Thymus (tissue), 11 donors: ENCODE measurements at regions not wholly inside any gene's neighbourhood (a gene's known extent, or its start where the extent isn't known, plus 50 kb on each side); places are given as distances from the start of the nearest gene placed in this dataset.

Source experiments
- DNase-seq, 9 donors: peaks; one replicate each; pipeline ENCODE4 v3.0.0-alpha.2; 2013; ENCODE audit warnings: low spot score in 9 of 9, low read depth in 6 of 9, missing footprints in 1 of 9
- H3K27ac ChIP-seq, 2 donors: one replicate each; pipeline ENCODE4 v1.5.1; 2013; ENCODE audit warnings: control low read depth in 1 of 2, low read depth in 1 of 2, low read length in 1 of 2, mild to moderate bottlenecking in 1 of 2, moderate library complexity in 1 of 2
- H3K27me3 ChIP-seq, 2 donors: one replicate each; pipeline ENCODE4 v1.5.1; 2013; ENCODE audit warnings: low read length in 1 of 2; ENCODE audit not compliant: control insufficient read depth in 2 of 2, insufficient read depth in 1 of 2
- H3K36me3 ChIP-seq, 2 donors: one replicate each; pipeline ENCODE4 v1.5.1; 2013; ENCODE audit warnings: low read length in 1 of 2, mild to moderate bottlenecking in 1 of 2, moderate library complexity in 1 of 2; ENCODE audit not compliant: control insufficient read depth in 2 of 2, insufficient read depth in 2 of 2
- H3K4me1 ChIP-seq, 2 donors: one replicate each; pipeline ENCODE4 v1.5.1; 2013; ENCODE audit warnings: low read length in 2 of 2; ENCODE audit not compliant: control insufficient read depth in 2 of 2, insufficient read depth in 2 of 2
- H3K4me3 ChIP-seq, 2 donors: one replicate each; pipeline ENCODE4 v1.5.1; 2013; ENCODE audit warnings: low read length in 2 of 2, control low read depth in 1 of 2, mild to moderate bottlenecking in 1 of 2
- H3K9me3 ChIP-seq, 2 donors: one replicate each; pipeline ENCODE4 v1.5.1; 2013; ENCODE audit warnings: low read length in 1 of 2, mild to moderate bottlenecking in 1 of 2; ENCODE audit not compliant: control insufficient read depth in 2 of 2, insufficient read depth in 1 of 2
- WGBS: extraction: QIAGEN DNeasy Blood & Tissue Kit; methylation state at CpG from one replicate; pipeline ENCODE4 v1.1.7; 2013; 5-methylcytosine and 5-hydroxymethylcytosine counted together
- donor health status: healthy.

DNA sequence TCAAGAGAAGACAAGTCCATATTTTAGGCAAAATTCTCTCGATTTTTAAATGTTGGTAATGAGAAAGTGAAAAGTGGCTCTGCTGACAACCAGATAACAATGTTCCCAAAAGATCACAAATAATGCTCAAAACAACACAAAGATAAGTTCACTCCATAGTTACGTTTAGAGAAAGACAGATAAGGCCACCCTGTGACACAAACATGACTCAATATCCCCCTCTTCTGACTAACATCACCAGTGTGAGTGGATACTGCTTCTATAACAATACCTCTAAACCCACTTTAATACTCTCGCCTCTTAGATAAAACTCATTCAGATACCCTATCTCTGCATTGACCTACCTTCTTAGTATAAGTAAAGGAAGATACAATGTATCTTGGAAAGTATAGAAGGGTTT lies 51.2 kb upstream of the RGS7 start:
- H3K4me1 ChIP-seq: no peaks in the 10 kb centered on the region
- no peak overlapping the region for H3K27ac ChIP-seq
- H3K4me3 ChIP-seq: no peak overlapping the region
- H3K36me3 ChIP-seq: no peaks in the 10 kb centered on the region
- WGBS: 64% methylated on average over 3 of the region's 3 CpGs
- no peak for DNase-seq
- H3K9me3 ChIP-seq: no peaks in the 10 kb centered on the region
- H3K27me3 ChIP-seq: no peaks in the 10 kb centered on the region
